MM.1S (cell line): ENCODE measurements at regions not wholly inside any gene's neighbourhood (a gene's known extent, or its start where the extent isn't known, plus 50 kb on each side); places are given as distances from the start of the nearest gene placed in this dataset.
"Not testable (repeated sequence)": the region's sequence is repeated elsewhere in the genome, so short reads cannot be mapped to it uniquely, and the experiment has no call there.

Experiments
- DNase-seq: peaks from one replicate; pipeline ENCODE4 v3.0.0-alpha.2; 2015
- H2AFZ ChIP-seq: fragments of 300-600 bp; sonication (generic); 2 replicates; pipeline ENCODE4 v1.6.0; 2016; ENCODE audit warnings: antibody characterized with exemption, low read length
- H3F3A ChIP-seq: fragments of 300-600 bp; sonication (generic); 2 replicates; pipeline ENCODE4 v1.6.1; 2016; ENCODE audit warnings: mild to moderate bottlenecking, antibody characterized with exemption, low read length, moderate library complexity, mixed read lengths; ENCODE audit not compliant: insufficient read depth
- H3K27ac ChIP-seq: fragments of 300-600 bp; sonication (generic); 2 replicates; pipeline ENCODE4 v1.5.1; 2016; ENCODE audit warnings: mild to moderate bottlenecking, low read length
- H3K27me3 ChIP-seq: fragments of 300-600 bp; sonication (generic); replicated peaks from 2 replicates; pipeline ENCODE4 v1.6.0; 2016; ENCODE audit warnings: low read length; ENCODE audit not compliant: insufficient read depth
- H3K36me3 ChIP-seq: fragments of 300-600 bp; sonication (generic); replicated peaks from 2 replicates; pipeline ENCODE4 v1.6.1; 2016; ENCODE audit warnings: mild to moderate bottlenecking, low read length, mixed read lengths; ENCODE audit not compliant: insufficient read depth
- H3K4me1 ChIP-seq: fragments of 300-600 bp; sonication (generic); 2 replicates; pipeline ENCODE4 v1.6.1; 2016; ENCODE audit warnings: low read length, mixed read lengths
- H3K4me2 ChIP-seq: fragments of 300-600 bp; sonication (generic); 2 replicates; pipeline ENCODE4 v1.6.0; 2016; ENCODE audit warnings: low read depth, low read length
- H3K4me3 ChIP-seq: fragments of 300-600 bp; sonication (generic); 2 replicates; pipeline ENCODE4 v1.5.1; 2016; ENCODE audit warnings: low read length, mixed read lengths
- H3K79me2 ChIP-seq: fragments of 300-600 bp; sonication (generic); 2 replicates; pipeline ENCODE4 v1.6.1; 2016; ENCODE audit warnings: mixed run types, low read length, mixed read lengths
- H3K9ac ChIP-seq: fragments of 300-600 bp; sonication (generic); 2 replicates; pipeline ENCODE4 v1.6.1; 2016; ENCODE audit warnings: low read length, mixed read lengths
- H3K9me2 ChIP-seq: fragments of 300-600 bp; sonication (generic); replicated peaks from 2 replicates; pipeline ENCODE4 v1.6.1; 2016; ENCODE audit warnings: mild to moderate bottlenecking, low read length, mixed read lengths; ENCODE audit not compliant: insufficient read depth
- H3K9me3 ChIP-seq: fragments of 300-600 bp; sonication (generic); replicated peaks from 2 replicates; pipeline ENCODE4 v1.6.1; 2016; ENCODE audit warnings: mild to moderate bottlenecking, low read length, mixed read lengths; ENCODE audit not compliant: insufficient read depth
- H4K20me1 ChIP-seq: fragments of 300-600 bp; sonication (generic); 2 replicates; pipeline ENCODE4 v1.6.1; 2016; ENCODE audit warnings: mild to moderate bottlenecking, low read length, moderate library complexity, mixed read lengths; ENCODE audit not compliant: insufficient read depth
- CTCF ChIP-seq: fragments of 300-600 bp; sonication (generic); IDR thresholded peaks from 2 replicates; pipeline ENCODE4 v1.5.1; 2016; ENCODE audit warnings: antibody characterized with exemption, low read length, mixed read lengths
- EZH2 ChIP-seq: fragments of 300-600 bp; sonication (generic); optimal IDR thresholded peaks from 2 replicates; pipeline ENCODE3; 2017; ENCODE audit warnings: low read depth, mild to moderate bottlenecking, antibody characterized with exemption, low read length, mixed read lengths
- EZH2phosphoT487 ChIP-seq: fragments of 300-600 bp; sonication (generic); IDR thresholded peaks from 2 replicates; pipeline ENCODE4 v1.6.1; 2018; ENCODE audit warnings: antibody characterized with exemption, low read length

GRCh38 chr9:3647652-3648051 lies 121.9 kb upstream of the RFX3 start:
- no peaks in the 10 kb centered on the region for H3K4me1 ChIP-seq
- no peaks in the 10 kb centered on the region for H3K36me3 ChIP-seq
- no peaks in the 10 kb centered on the region for H3K79me2 ChIP-seq
- DNase-seq, result no peak
- H4K20me1 ChIP-seq, result no peaks in the 10 kb centered on the region
- no peak overlapping the region for H3K9ac ChIP-seq
- no peaks in the 10 kb centered on the region for H3F3A ChIP-seq
- H2AFZ ChIP-seq, result no peak overlapping the region
- H3K4me2 ChIP-seq, result no peak overlapping the region
- H3K9me2 ChIP-seq, result no peaks in the 10 kb centered on the region
- H3K27me3 ChIP-seq, result no peaks in the 10 kb centered on the region
- no peaks in the 10 kb centered on the region for H3K9me3 ChIP-seq
- TF ChIP-seq EZH2, result no peak
- TF ChIP-seq CTCF, result 0 out of 2 replicates have a peak, but pooled peaks have one; percentile 4
- TF ChIP-seq EZH2phosphoT487, result no peak
- no peak overlapping the region for H3K4me3 ChIP-seq
- no peak overlapping the region for H3K27ac ChIP-seq

DNA sequence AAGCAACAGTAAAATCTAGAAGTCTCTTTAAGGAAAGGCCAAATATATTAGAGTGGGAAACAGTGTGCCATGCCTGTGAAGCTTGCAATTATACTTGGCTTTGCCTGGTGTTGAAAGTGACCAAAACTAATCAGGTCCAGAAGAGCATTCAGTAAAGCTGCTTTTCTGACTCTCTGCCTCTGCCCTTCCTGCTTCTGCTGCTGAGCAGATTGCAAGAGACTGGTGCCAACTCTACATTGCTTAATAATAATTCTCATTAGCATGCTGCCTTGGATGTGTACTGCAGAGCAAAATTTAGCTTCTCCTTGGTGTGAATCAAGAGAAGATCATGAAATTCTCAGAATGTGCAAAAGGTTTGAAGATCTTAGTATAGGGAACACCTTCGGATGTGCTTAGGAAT lies 120.4 kb upstream of the RFX3 start:
- Histone ChIP-seq H3K27ac (no peak overlapping the region), H3K4me3 (no peak overlapping the region), H3F3A (no peaks in the 10 kb centered on the region), H3K9me3 (no peaks in the 10 kb centered on the region), H2AFZ (no peak overlapping the region), H3K27me3 (no peaks in the 10 kb centered on the region), H3K9ac (no peak overlapping the region), H3K79me2 (no peaks in the 10 kb centered on the region), H3K4me1 (no peaks in the 10 kb centered on the region), H4K20me1 (no peaks in the 10 kb centered on the region), H3K4me2 (no peak overlapping the region), H3K36me3 (no peaks in the 10 kb centered on the region), H3K9me2 (no peaks in the 10 kb centered on the region)
- DNase-seq, result no peak
- TF ChIP-seq EZH2phosphoT487 (no peak), EZH2 (no peak), CTCF (no peak)

- not testable (repeated sequence) for H3K4me1 ChIP-seq, H3K79me2 ChIP-seq, H3K36me3 ChIP-seq, H3K27ac ChIP-seq, H3K9ac ChIP-seq, H3K4me3 ChIP-seq, H4K20me1 ChIP-seq, H3K9me3 ChIP-seq, DNase-seq, H3K27me3 ChIP-seq, H3K9me2 ChIP-seq, H3K4me2 ChIP-seq, H2AFZ ChIP-seq, H3F3A ChIP-seq
These were observed 116.3 kb upstream of the RFX3 start for GRCh38 chr9:3642075-3642474.

DNA sequence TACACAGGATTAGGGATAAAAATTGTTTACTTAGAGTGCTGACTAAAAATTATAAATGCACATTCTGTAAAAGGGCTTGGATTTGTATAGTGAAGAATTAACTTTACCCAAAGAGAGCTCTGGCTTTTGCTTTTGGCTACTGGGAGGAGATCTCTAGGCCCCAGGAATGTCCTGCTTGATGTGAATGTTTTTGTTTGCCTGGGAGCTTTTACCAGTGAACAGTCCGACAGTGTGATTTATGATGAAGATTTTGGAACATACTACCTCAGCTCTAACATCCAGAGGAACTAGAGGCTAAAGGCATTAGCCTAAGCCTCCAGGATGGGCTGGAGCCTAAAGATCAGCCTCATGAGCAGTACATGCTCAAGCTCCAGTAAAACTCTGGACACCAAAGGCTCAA lies 103.7 kb upstream of the RFX3 start:
- H2AFZ ChIP-seq, result no peak overlapping the region
- H3K79me2 ChIP-seq, result no peaks in the 10 kb centered on the region
- H4K20me1 ChIP-seq, result no peaks in the 10 kb centered on the region
- no peaks in the 10 kb centered on the region for H3K4me1 ChIP-seq
- no peak overlapping the region for H3K9ac ChIP-seq
- no peaks in the 10 kb centered on the region for H3K27me3 ChIP-seq
- H3K4me3 ChIP-seq, result no peak overlapping the region
- no peak overlapping the region for H3K4me2 ChIP-seq
- no peaks in the 10 kb centered on the region for H3K9me3 ChIP-seq
- H3K36me3 ChIP-seq, result no peaks in the 10 kb centered on the region; the same call in 1 of the 2 replicates
- H3K27ac ChIP-seq, result no peak overlapping the region
- no peak for DNase-seq
- H3K9me2 ChIP-seq, result no peaks in the 10 kb centered on the region
- TF ChIP-seq CTCF, result no peak
- TF ChIP-seq EZH2phosphoT487, result no peak
- TF ChIP-seq EZH2, result no peak
- no peaks in the 10 kb centered on the region for H3F3A ChIP-seq
